Osteoblast (primary cell): ENCODE measurements at regions not wholly inside any gene's neighbourhood (a gene's known extent, or its start where the extent isn't known, plus 50 kb on each side); places are given as distances from the start of the nearest gene placed in this dataset.

Experiments
- DNase-seq: peaks from one replicate; pipeline ENCODE4 v3.0.0; 2011; ENCODE audit warnings: low spot score, mixed read lengths; ENCODE audit not compliant: insufficient read length; ENCODE audit errors: missing footprints
- H2AFZ ChIP-seq: 2 replicates; pipeline ENCODE4 v1.6.0; 2011; ENCODE audit warnings: mild to moderate bottlenecking, low read length
- H3K27ac ChIP-seq: 2 replicates; pipeline ENCODE4 v1.5.1; 2011; ENCODE audit warnings: mild to moderate bottlenecking, low read depth, low read length, moderate library complexity
- H3K27me3 ChIP-seq: 2 replicates; pipeline ENCODE4 v1.6.0; 2012; ENCODE audit warnings: mild to moderate bottlenecking, control low read depth, inconsistent platforms, low read length, moderate library complexity; ENCODE audit not compliant: insufficient read depth
- H3K36me3 ChIP-seq: 2 replicates; pipeline ENCODE4 v1.5.1; 2011; ENCODE audit warnings: mild to moderate bottlenecking, low read length, control low read depth, moderate library complexity; ENCODE audit not compliant: insufficient read depth
- H3K4me1 ChIP-seq: 2 replicates; pipeline ENCODE4 v1.5.1; 2011; ENCODE audit warnings: mild to moderate bottlenecking, low read length, control low read depth, moderate library complexity; ENCODE audit not compliant: insufficient read depth
- H3K4me2 ChIP-seq: 2 replicates; pipeline ENCODE4 v1.6.0; 2011; ENCODE audit warnings: mild to moderate bottlenecking, low read length; ENCODE audit not compliant: insufficient read depth
- H3K4me3 ChIP-seq: fragments of 200-600 bp; sonication (generic); 3 replicates; pipeline ENCODE4 v1.5.1; 2012; ENCODE audit warnings: mild to moderate bottlenecking, low read length, inconsistent platforms; ENCODE audit not compliant: insufficient read depth
- H3K79me2 ChIP-seq: 2 replicates; pipeline ENCODE4 v1.6.0; 2012; ENCODE audit warnings: mild to moderate bottlenecking, low read length, control low read depth, inconsistent platforms; ENCODE audit not compliant: insufficient read depth
- H3K9me3 ChIP-seq: 2 replicates; pipeline ENCODE4 v1.5.1; 2011; ENCODE audit warnings: low read depth, low read length, control low read depth
- H4K20me1 ChIP-seq: 2 replicates; pipeline ENCODE4 v1.6.0; 2012; ENCODE audit warnings: mild to moderate bottlenecking, low read length, control low read depth; ENCODE audit not compliant: insufficient read depth
- TF ChIP-seq, protein P1 (sequence below): IDR thresholded peaks from 2 replicates; pipeline ENCODE4 v1.5.1; 2011; ENCODE audit warnings: mild to moderate bottlenecking, low read depth, low read length, moderate library complexity; ENCODE audit errors: extremely low read depth

DNA sequence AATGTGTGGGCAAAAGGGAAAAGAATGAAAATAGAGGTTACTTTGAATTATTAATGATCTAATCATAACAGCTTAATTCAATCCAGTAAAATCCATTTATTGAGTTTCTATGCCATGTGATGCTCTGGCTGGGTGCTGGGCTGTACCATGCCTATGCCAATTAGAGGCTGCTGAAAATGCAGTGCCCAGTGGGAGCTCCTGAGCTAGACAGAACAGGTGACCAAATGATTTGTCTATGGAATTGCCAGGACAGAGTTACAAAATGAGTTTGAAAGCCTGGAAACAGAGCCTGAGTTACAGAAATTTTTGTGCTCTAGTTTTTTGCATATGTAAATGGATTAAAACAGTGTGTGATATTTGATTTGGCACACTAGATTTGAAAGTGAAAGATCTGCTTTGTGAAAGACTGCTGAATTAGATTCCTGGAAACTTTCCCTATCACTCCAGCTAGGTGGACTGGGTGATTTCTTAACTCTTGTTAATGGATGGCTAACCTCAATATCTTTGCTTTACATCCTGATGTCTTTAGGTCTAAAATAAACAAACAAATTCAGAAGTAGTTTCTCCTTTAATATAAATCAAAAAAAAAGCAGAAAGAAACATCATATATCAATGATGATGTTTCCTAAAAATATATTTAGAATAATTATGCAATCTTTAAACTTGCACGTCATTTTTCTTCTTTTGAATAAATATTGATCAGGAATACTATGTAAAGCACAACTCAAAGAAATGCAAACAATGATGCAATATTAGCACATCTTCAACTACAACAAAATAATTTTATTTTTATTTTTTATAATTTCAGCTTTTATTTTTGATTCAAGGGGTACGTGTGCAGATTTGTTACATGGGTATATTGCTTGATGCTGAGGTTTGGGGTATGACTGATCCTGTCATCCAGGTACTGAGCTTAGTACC, 194.8 kb upstream of the FBXL7 start:
- Histone ChIP-seq H3K4me2 (no peak overlapping the region), H3K36me3 (no peaks in the 10 kb centered on the region), H4K20me1 (no peaks in the 10 kb centered on the region), H3K4me1 (no peaks in the 10 kb centered on the region), H3K79me2 (no peaks in the 10 kb centered on the region), H3K4me3 (no peak overlapping the region), H3K27me3 (peaks cover 3% of the 10 kb centered on the region), H2AFZ (no peak overlapping the region), H3K9me3 (no peaks in the 10 kb centered on the region), H3K27ac (no peak overlapping the region)
- TF ChIP-seq, protein P1, sequence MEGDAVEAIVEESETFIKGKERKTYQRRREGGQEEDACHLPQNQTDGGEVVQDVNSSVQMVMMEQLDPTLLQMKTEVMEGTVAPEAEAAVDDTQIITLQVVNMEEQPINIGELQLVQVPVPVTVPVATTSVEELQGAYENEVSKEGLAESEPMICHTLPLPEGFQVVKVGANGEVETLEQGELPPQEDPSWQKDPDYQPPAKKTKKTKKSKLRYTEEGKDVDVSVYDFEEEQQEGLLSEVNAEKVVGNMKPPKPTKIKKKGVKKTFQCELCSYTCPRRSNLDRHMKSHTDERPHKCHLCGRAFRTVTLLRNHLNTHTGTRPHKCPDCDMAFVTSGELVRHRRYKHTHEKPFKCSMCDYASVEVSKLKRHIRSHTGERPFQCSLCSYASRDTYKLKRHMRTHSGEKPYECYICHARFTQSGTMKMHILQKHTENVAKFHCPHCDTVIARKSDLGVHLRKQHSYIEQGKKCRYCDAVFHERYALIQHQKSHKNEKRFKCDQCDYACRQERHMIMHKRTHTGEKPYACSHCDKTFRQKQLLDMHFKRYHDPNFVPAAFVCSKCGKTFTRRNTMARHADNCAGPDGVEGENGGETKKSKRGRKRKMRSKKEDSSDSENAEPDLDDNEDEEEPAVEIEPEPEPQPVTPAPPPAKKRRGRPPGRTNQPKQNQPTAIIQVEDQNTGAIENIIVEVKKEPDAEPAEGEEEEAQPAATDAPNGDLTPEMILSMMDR: no peak
- no peak for DNase-seq

DNA sequence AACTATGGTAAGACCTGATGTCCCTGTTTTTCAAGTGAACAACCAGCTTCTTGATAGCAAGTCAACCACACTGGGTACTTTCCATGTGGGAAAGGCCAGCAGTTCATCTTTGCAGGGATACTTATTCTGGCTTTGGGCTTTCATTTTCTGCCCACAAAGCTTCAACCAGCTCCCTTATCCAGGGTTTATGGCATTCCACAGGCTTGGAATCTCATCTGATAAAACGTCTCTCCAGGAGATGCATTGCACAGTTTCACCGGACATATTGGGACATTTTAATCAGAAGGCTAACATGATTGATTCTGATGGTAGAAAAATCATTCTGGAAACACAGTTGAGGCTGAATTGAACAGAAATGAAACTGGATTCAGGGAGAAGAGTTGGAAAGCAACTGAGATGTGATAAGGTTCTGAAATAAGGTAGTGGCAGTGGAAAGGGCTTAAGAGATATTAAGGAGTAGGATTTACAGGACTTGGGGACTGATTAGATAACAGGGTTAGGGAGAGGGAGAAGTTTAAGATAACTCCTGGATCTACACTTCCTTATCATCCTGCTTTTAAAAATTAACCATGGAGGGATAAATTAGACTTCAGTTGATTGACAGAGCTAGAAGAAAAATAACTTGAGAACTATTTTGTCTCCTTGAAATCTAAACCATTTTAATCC, 195.8 kb upstream of the FBXL7 start:
- H3K27me3 ChIP-seq: peaks cover 3% of the 10 kb centered on the region
- no peaks in the 10 kb centered on the region for H4K20me1 ChIP-seq
- H3K4me1 ChIP-seq: no peaks in the 10 kb centered on the region
- H3K79me2 ChIP-seq: no peaks in the 10 kb centered on the region
- peak; percentile 65 for DNase-seq
- no peaks in the 10 kb centered on the region for H3K9me3 ChIP-seq
- TF ChIP-seq, protein P1: no peak
- H3K27ac ChIP-seq: no peak overlapping the region
- no peaks in the 10 kb centered on the region for H3K36me3 ChIP-seq
- H2AFZ ChIP-seq: no peak overlapping the region
- no peak overlapping the region for H3K4me2 ChIP-seq
- no peak overlapping the region for H3K4me3 ChIP-seq

DNA sequence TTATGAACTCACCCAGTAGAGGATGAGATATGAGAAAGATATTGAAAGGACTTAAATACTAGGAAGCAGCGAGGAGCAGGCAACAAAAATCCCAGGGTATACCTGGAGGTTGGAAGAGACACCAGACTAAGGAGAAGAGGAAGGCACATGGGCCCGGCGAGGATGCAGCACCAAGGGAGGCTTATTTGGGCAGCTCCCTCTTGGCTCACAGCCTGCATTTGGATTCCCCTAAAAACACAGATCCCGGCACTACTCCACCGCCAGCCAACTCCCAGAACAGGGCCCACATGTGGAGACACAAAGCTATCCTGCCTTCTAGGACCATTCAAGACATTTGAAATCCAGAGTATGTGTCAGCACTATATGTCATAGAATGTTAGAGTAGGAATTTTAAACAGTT, 199.8 kb upstream of the FBXL7 start:
- H3K27ac ChIP-seq: no peak overlapping the region
- H3K27me3 ChIP-seq: peaks cover 3% of the 10 kb centered on the region
- H2AFZ ChIP-seq: no peak overlapping the region
- H3K79me2 ChIP-seq: no peaks in the 10 kb centered on the region
- H3K4me1 ChIP-seq: no peaks in the 10 kb centered on the region
- H3K4me2 ChIP-seq: no peak overlapping the region
- TF ChIP-seq, protein P1: no peak
- H3K36me3 ChIP-seq: no peaks in the 10 kb centered on the region
- H3K4me3 ChIP-seq: no peak overlapping the region
- H3K9me3 ChIP-seq: no peaks in the 10 kb centered on the region
- no peaks in the 10 kb centered on the region for H4K20me1 ChIP-seq
- DNase-seq: no peak

DNA sequence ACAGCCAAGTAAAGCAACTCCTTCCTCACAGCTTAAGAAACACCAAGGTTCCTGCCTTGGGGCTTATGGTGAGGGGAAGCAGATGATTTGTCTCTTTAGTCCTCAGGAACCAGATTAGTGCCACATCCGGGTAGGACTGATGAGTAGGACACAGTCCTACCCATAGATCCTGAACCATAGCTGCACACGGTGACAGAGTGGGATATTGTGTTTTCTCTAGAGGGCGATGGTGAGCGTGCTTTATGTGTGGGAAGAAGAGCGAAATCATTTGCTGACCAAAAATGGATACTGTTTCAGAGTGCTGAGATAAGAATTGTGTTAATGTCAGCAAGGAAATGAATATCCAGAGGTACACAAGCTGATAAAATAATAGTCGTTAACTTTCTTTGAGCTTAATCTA, 209.0 kb upstream of the FBXL7 start:
- H3K36me3 ChIP-seq: no peaks in the 10 kb centered on the region

More for the DNA sequence above, 209.0 kb upstream of the FBXL7 start:
- H4K20me1 ChIP-seq: no peaks in the 10 kb centered on the region
- TF ChIP-seq, protein P1: no peak
- H3K79me2 ChIP-seq: no peaks in the 10 kb centered on the region
- H3K4me2 ChIP-seq: no peak overlapping the region
- no peak overlapping the region for H3K27ac ChIP-seq
- no peaks in the 10 kb centered on the region for H3K9me3 ChIP-seq
- peaks cover 2% of the 10 kb centered on the region for H3K4me1 ChIP-seq
- H3K27me3 ChIP-seq: no peaks in the 10 kb centered on the region
- H2AFZ ChIP-seq: no peak overlapping the region
- DNase-seq: no peak
- H3K4me3 ChIP-seq: no peak overlapping the region
